Astrocyte (in vitro differentiated cells and primary cell): ENCODE measurements at regions not wholly inside any gene's neighbourhood (a gene's known extent, or its start where the extent isn't known, plus 50 kb on each side); places are given as distances from the start of the nearest gene placed in this dataset.

Experiments
- CTCF ChIP-seq: IDR thresholded peaks from 2 replicates; pipeline ENCODE4 v1.5.1; 2011; ENCODE audit warnings: low read depth, mild to moderate bottlenecking, inconsistent platforms, low read length, moderate library complexity; ENCODE audit not compliant: insufficient read depth
- EZH2 ChIP-seq: IDR thresholded peaks from 2 replicates; pipeline ENCODE4 v1.6.1; 2012; ENCODE audit warnings: mild to moderate bottlenecking, low read length, inconsistent platforms; ENCODE audit not compliant: insufficient read depth

GRCh38 chr6:137983269-137983668 lies 116.2 kb downstream of the TNFAIP3 start:
- TF ChIP-seq CTCF (no peak), EZH2 (no peak)
